ENCODE measurements at regions not wholly inside any gene's neighbourhood (a gene's known extent, or its start where the extent isn't known, plus 50 kb on each side); places are given as distances from the start of the nearest gene placed in this dataset.

DNA sequence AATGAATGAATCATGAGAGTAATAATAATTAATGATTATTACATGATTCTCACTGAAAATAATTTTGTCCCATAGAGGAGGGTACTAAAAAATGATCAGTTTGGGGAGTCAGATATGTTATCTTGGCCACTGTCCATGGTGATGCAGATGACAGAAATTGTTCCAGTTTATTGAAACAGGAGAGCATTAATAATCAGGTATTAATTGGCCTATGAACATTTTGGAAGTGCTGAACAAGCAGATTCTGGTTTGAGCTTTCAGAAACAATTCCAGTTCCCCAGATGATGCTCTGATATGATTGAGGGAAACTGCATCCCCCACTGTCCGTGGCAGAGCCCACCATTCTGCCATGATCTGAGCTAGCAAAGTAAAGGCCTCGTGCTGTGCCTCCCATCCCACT, 345.2 kb downstream of the ZSWIM6 start:
- Histone ChIP-seq H3K27me3 (ENCODE audit: control insufficient read depth in 4 of 4, insufficient read depth in 4 of 4, low read length in 3 of 4) (no peaks in the 10 kb centered on the region), H3K36me3 (ENCODE audit: control insufficient read depth in 4 of 4, insufficient read depth in 3 of 4, low read depth in 1 of 4, low read length in 3 of 4) (no peaks in the 10 kb centered on the region), H3K27ac (ENCODE audit: low read depth in 1 of 2, low read length in 2 of 2) (no peak overlapping the region), H3K4me3 (ENCODE audit: low read depth in 1 of 3, low read length in 3 of 3) (no peak overlapping the region), H3K4me1 (ENCODE audit: control insufficient read depth in 4 of 4, insufficient read depth in 4 of 4, low read length in 3 of 4) (no peaks in the 10 kb centered on the region), H3K9me3 (ENCODE audit: control insufficient read depth in 4 of 4, low read length in 3 of 4) (no peaks in the 10 kb centered on the region), H3K9ac (ENCODE audit: low read depth in 1 of 2, low read length in 2 of 2) (no peak overlapping the region)
- no peak for DNase-seq (ENCODE audit: low spot score)
- 81% methylated on average over 2 of the region's 2 CpGs for WGBS
- TF ChIP-seq GABPA (IDR thresholded peaks at IDR 0.05 in 1 of 2, conservative IDR thresholded peaks at IDR 0.05 in 1 of 2) = no peak
- TF ChIP-seq EGR1 (IDR thresholded peaks at IDR 0.05; ENCODE audit: low read depth in 2 of 2) = no peak
- no peak for TF ChIP-seq RXRA (IDR thresholded peaks at IDR 0.05)
- TF ChIP-seq HNF4A (conservative IDR thresholded peaks at IDR 0.05) = no peak
- TF ChIP-seq, protein P1, sequence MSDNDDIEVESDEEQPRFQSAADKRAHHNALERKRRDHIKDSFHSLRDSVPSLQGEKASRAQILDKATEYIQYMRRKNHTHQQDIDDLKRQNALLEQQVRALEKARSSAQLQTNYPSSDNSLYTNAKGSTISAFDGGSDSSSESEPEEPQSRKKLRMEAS (IDR thresholded peaks at IDR 0.05) = no peak
- TF ChIP-seq, protein P2, sequence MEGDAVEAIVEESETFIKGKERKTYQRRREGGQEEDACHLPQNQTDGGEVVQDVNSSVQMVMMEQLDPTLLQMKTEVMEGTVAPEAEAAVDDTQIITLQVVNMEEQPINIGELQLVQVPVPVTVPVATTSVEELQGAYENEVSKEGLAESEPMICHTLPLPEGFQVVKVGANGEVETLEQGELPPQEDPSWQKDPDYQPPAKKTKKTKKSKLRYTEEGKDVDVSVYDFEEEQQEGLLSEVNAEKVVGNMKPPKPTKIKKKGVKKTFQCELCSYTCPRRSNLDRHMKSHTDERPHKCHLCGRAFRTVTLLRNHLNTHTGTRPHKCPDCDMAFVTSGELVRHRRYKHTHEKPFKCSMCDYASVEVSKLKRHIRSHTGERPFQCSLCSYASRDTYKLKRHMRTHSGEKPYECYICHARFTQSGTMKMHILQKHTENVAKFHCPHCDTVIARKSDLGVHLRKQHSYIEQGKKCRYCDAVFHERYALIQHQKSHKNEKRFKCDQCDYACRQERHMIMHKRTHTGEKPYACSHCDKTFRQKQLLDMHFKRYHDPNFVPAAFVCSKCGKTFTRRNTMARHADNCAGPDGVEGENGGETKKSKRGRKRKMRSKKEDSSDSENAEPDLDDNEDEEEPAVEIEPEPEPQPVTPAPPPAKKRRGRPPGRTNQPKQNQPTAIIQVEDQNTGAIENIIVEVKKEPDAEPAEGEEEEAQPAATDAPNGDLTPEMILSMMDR (IDR thresholded peaks at IDR 0.05; ENCODE audit: low read depth, low read length, missing input control) = no peak
- TF ChIP-seq, protein P3, sequence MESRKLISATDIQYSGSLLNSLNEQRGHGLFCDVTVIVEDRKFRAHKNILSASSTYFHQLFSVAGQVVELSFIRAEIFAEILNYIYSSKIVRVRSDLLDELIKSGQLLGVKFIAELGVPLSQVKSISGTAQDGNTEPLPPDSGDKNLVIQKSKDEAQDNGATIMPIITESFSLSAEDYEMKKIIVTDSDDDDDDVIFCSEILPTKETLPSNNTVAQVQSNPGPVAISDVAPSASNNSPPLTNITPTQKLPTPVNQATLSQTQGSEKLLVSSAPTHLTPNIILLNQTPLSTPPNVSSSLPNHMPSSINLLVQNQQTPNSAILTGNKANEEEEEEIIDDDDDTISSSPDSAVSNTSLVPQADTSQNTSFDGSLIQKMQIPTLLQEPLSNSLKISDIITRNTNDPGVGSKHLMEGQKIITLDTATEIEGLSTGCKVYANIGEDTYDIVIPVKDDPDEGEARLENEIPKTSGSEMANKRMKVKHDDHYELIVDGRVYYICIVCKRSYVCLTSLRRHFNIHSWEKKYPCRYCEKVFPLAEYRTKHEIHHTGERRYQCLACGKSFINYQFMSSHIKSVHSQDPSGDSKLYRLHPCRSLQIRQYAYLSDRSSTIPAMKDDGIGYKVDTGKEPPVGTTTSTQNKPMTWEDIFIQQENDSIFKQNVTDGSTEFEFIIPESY (IDR thresholded peaks at IDR 0.05) = no peak
- no peak for TF ChIP-seq FOXA1 (IDR thresholded peaks at IDR 0.05)
- TF ChIP-seq, protein P4, sequence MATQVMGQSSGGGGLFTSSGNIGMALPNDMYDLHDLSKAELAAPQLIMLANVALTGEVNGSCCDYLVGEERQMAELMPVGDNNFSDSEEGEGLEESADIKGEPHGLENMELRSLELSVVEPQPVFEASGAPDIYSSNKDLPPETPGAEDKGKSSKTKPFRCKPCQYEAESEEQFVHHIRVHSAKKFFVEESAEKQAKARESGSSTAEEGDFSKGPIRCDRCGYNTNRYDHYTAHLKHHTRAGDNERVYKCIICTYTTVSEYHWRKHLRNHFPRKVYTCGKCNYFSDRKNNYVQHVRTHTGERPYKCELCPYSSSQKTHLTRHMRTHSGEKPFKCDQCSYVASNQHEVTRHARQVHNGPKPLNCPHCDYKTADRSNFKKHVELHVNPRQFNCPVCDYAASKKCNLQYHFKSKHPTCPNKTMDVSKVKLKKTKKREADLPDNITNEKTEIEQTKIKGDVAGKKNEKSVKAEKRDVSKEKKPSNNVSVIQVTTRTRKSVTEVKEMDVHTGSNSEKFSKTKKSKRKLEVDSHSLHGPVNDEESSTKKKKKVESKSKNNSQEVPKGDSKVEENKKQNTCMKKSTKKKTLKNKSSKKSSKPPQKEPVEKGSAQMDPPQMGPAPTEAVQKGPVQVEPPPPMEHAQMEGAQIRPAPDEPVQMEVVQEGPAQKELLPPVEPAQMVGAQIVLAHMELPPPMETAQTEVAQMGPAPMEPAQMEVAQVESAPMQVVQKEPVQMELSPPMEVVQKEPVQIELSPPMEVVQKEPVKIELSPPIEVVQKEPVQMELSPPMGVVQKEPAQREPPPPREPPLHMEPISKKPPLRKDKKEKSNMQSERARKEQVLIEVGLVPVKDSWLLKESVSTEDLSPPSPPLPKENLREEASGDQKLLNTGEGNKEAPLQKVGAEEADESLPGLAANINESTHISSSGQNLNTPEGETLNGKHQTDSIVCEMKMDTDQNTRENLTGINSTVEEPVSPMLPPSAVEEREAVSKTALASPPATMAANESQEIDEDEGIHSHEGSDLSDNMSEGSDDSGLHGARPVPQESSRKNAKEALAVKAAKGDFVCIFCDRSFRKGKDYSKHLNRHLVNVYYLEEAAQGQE (IDR thresholded peaks at IDR 0.05) = no peak
- TF ChIP-seq FOXA2 (IDR thresholded peaks at IDR 0.05) = no peak

DNA sequence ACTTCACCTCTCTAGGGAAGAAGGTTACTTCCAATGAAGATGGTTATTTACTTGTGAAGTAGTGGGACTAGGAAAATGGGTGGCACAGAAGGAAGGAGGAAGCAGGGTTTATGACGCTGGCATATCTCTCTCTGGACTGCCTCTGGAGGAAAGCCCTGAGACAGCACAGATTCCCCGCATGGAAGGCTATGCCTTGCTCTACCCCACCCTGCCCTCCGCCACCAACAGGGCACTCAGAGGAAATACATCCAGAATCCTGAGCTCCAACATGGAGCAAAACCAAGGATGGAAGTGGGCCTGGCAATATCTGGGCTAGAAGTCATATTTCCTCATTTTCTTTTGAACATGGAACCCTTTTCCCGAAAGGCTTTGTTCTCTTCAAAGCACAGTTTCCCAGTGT, 346.9 kb downstream of the ZSWIM6 start:
- TF ChIP-seq JUND (IDR thresholded peaks at IDR 0.05) (no peak), EGR1 (IDR thresholded peaks at IDR 0.05; ENCODE audit: low read depth in 2 of 2) (no peak), FOXA2 (IDR thresholded peaks at IDR 0.05) (no peak), GABPA (IDR thresholded peaks at IDR 0.05 in 1 of 2, conservative IDR thresholded peaks at IDR 0.05 in 1 of 2) (no peak), SP1 (IDR thresholded peaks at IDR 0.05) (no peak), HNF4G (IDR thresholded peaks at IDR 0.05) (no peak), YY1 (IDR thresholded peaks at IDR 0.05) (no peak)
- TF ChIP-seq, protein P2 (IDR thresholded peaks at IDR 0.05; ENCODE audit: low read depth, low read length, missing input control) = no peak
- TF ChIP-seq, protein P3 (IDR thresholded peaks at IDR 0.05) = no peak
- TF ChIP-seq, protein P4 (IDR thresholded peaks at IDR 0.05) = no peak

More for the DNA sequence above, 346.9 kb downstream of the ZSWIM6 start:
- Histone ChIP-seq H3K9me3 (ENCODE audit: control insufficient read depth in 4 of 4, low read length in 3 of 4) (no peaks in the 10 kb centered on the region), H3K9ac (ENCODE audit: low read depth in 1 of 2, low read length in 2 of 2) (no peak overlapping the region), H3K27ac (ENCODE audit: low read depth in 1 of 2, low read length in 2 of 2) (no peak overlapping the region), H3K4me1 (ENCODE audit: control insufficient read depth in 4 of 4, insufficient read depth in 4 of 4, low read length in 3 of 4) (no peaks in the 10 kb centered on the region), H3K27me3 (ENCODE audit: control insufficient read depth in 4 of 4, insufficient read depth in 4 of 4, low read length in 3 of 4) (no peaks in the 10 kb centered on the region), H3K4me3 (ENCODE audit: low read depth in 1 of 3, low read length in 3 of 3) (no peak overlapping the region), H3K36me3 (ENCODE audit: control insufficient read depth in 4 of 4, insufficient read depth in 3 of 4, low read depth in 1 of 4, low read length in 3 of 4) (no peaks in the 10 kb centered on the region)
- no peak for DNase-seq (ENCODE audit: low spot score)
- WGBS = 90% methylated on average over 4 of the region's 4 CpGs
